ENCODE measurements at regions not wholly inside any gene's neighbourhood (a gene's known extent, or its start where the extent isn't known, plus 50 kb on each side); places are given as distances from the start of the nearest gene placed in this dataset.

DNA sequence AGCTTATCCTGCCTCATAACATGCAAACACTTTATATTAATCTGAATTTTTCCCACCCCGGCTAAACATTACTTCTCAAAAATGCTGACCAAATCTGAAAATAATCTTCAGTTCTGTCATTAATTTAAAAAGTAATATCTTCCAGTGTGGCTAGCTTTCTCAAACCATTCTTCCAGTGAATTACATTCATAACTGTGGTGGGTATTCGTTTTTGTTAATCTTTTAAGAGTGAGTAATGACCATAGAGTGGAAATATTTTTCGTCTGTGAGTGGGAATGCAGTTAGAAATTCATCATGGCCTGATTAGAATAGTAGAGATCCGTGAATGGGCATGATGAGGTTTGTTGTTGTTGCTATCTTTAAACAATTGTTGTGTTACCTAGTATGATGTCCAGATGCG lies 138.6 kb upstream of the SFRP2 start:
- Mint-ChIP-seq H3K4me3 (no peak overlapping the region), H3K4me1 (ENCODE audit: low read depth) (no peaks in the 10 kb centered on the region), H3K36me3 (ENCODE audit: low read depth) (no peaks in the 10 kb centered on the region), H3K27me3 (ENCODE audit: insufficient read depth) (peaks cover 8% of the 10 kb centered on the region), H3K9me3 (no peaks in the 10 kb centered on the region), H3K27ac (no peak overlapping the region)
- DNase-seq (ENCODE audit: low spot score), result no peak
- intact Hi-C loops (cut with micrococcal nuclease), result no loop called here

DNA sequence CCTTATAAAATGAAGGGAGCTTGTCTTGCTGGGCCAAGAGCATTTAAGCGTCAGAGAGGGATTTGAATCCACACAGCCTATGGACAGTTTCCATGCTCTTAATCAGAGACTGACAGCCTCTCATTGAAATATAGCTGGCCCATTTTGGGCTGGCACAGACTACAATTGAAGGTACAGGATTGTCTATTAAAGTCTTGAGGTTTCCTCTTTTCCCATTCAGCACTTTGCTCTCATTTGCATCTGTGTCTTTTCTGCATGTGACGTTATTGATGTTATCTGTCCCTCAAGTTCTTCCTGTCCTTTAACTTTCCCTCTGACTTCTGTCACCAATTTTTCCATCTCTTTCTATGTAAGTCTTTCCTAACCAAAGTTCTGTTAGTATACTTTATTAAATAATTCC lies 133.3 kb upstream of the SFRP2 start:
- Mint-ChIP-seq H3K4me1 (ENCODE audit: low read depth) (no peaks in the 10 kb centered on the region), H3K9me3 (no peaks in the 10 kb centered on the region), H3K4me3 (no peak overlapping the region), H3K27ac (no peak overlapping the region), H3K27me3 (ENCODE audit: insufficient read depth) (peaks cover 4% of the 10 kb centered on the region), H3K36me3 (ENCODE audit: low read depth) (no peaks in the 10 kb centered on the region)
- intact Hi-C loops (cut with micrococcal nuclease), result no loop called here
- DNase-seq (ENCODE audit: low spot score), result no peak

DNA sequence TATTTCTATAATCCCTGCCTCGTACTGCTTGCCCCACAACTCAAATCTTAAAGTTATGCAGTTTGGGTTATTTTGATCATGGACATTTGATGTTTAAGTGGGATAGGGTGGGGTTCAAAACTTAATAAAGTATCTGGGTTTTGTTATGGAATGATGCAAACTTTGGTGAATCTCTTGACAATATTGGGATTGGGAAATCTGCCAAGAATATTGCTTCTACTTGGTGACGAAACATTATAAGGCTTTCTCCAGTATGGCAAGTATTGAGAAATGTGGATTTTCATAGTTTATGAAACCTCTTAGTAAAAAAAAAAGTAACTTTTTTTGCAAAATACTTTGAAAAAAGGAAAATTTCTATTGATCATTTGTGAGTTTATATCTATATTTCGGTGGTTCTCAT lies 130.8 kb upstream of the SFRP2 start:
- no peak overlapping the region for H3K27ac Mint-ChIP-seq
- intact Hi-C loops (cut with micrococcal nuclease), result no loop called here

DNA sequence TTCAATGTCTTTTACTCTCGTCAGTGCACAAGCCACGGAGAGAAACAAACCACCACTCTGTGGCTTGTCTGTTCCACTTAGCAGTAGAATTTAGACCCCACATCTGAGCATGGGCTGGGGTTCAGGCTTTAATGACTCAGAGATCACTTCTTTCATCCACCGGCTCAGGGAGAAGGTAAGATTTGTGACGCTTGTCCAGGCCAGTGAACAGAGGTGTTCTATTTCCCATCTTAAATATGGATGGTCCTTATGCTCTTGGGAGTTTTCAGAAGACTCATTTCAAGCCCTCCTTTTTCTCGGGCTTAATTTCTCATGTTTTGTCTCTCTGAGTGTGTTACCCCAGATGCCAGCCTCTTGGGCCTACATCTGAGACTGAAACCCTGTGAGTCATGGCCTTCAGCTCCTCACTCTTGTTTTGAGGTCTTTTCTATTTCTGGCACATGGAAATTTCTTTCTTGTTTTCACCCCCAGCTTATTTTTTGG lies 127.4 kb upstream of the SFRP2 start:
- no peak for DNase-seq (ENCODE audit: low spot score)
- Mint-ChIP-seq H3K27ac (no peak overlapping the region), H3K27me3 (ENCODE audit: insufficient read depth) (peaks cover 14% of the 10 kb centered on the region), H3K4me1 (ENCODE audit: low read depth) (no peaks in the 10 kb centered on the region), H3K4me3 (no peak overlapping the region), H3K9me3 (no peaks in the 10 kb centered on the region), H3K36me3 (ENCODE audit: low read depth) (no peaks in the 10 kb centered on the region)
- intact Hi-C loops (cut with micrococcal nuclease), result loop anchor here (1.0 kb wide), 2 partner anchors 34 to 107 kb away; no protein-coding TSS in a partner anchor

More for the DNA sequence above, 130.8 kb upstream of the SFRP2 start:
- Mint-ChIP-seq H3K4me1 (ENCODE audit: low read depth) (no peaks in the 10 kb centered on the region), H3K27me3 (ENCODE audit: insufficient read depth) (peaks cover 6% of the 10 kb centered on the region), H3K4me3 (no peak overlapping the region), H3K9me3 (no peaks in the 10 kb centered on the region), H3K36me3 (ENCODE audit: low read depth) (no peaks in the 10 kb centered on the region)
- no peak for DNase-seq (ENCODE audit: low spot score)

DNA sequence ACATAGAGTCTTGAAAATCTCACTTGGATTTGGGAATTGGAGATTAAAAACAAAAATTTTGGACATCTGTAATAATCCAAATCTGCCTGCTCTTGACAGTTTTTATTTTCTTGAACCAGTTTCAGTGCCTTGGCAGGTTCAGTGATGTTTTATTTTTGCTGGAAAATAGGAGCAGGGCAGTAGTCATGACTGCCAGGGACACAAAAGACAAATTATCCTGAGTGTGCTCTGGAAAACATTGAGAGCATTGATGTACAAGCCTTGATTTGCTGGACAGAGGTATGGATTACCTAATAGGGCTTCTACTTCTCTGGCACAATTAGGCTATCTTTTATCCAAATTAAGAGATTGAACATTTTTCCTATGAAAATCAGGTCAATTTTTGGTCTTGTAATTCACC lies 123.4 kb upstream of the SFRP2 start:
- no peak overlapping the region for H3K27ac Mint-ChIP-seq

GRCh38 chr4:153909672-153910071 lies 120.8 kb upstream of the SFRP2 start:
- Mint-ChIP-seq H3K9me3 (no peaks in the 10 kb centered on the region), H3K4me3 (no peak overlapping the region), H3K27ac (no peak overlapping the region), H3K4me1 (ENCODE audit: low read depth) (no peaks in the 10 kb centered on the region), H3K36me3 (ENCODE audit: low read depth) (no peaks in the 10 kb centered on the region), H3K27me3 (ENCODE audit: insufficient read depth) (peaks cover 14% of the 10 kb centered on the region)
- intact Hi-C loops (cut with micrococcal nuclease), result no loop called here
- no peak for DNase-seq (ENCODE audit: low spot score)

More for the DNA sequence above, 123.4 kb upstream of the SFRP2 start:
- intact Hi-C loops (cut with micrococcal nuclease), result no loop called here
- no peak overlapping the region for H3K4me3 Mint-ChIP-seq
- H3K4me1 Mint-ChIP-seq (ENCODE audit: low read depth), result no peaks in the 10 kb centered on the region
- DNase-seq (ENCODE audit: low spot score), result no peak
- no peaks in the 10 kb centered on the region for H3K9me3 Mint-ChIP-seq
- H3K36me3 Mint-ChIP-seq (ENCODE audit: low read depth), result no peaks in the 10 kb centered on the region
- H3K27me3 Mint-ChIP-seq (ENCODE audit: insufficient read depth), result peaks cover 13% of the 10 kb centered on the region

DNA sequence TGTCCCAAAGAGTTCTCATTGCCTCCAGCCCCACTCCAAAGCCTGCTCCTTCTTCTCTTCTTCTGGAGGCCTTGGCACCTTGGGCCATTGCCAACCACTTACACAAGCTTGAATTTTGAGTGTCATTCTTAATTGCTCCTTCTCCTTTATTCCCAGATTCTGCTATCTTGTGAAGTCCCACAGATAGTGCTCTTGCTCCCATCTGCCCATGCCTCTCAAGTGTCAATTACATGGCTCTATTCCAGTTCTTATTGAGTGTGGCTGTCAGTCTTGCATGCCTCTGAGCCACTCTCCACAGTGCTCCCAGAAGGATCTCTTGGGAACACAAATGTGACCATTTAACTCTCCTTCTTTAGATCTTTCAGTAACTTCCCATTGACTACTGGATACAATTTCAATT lies 117.3 kb upstream of the SFRP2 start:
- intact Hi-C loops (cut with micrococcal nuclease), result no loop called here
- Mint-ChIP-seq H3K36me3 (ENCODE audit: low read depth) (no peaks in the 10 kb centered on the region), H3K4me3 (no peak overlapping the region), H3K27me3 (ENCODE audit: insufficient read depth) (peaks cover 5% of the 10 kb centered on the region), H3K27ac (no peak overlapping the region), H3K9me3 (no peaks in the 10 kb centered on the region), H3K4me1 (ENCODE audit: low read depth) (no peaks in the 10 kb centered on the region)
- no peak for DNase-seq (ENCODE audit: low spot score)

GRCh38 chr4:153905231-153905630 lies 116.3 kb upstream of the SFRP2 start:
- Mint-ChIP-seq H3K4me1 (ENCODE audit: low read depth) (no peaks in the 10 kb centered on the region), H3K27me3 (ENCODE audit: insufficient read depth) (peaks cover 3% of the 10 kb centered on the region), H3K36me3 (ENCODE audit: low read depth) (no peaks in the 10 kb centered on the region), H3K9me3 (no peaks in the 10 kb centered on the region), H3K27ac (no peak overlapping the region), H3K4me3 (no peak overlapping the region)
- intact Hi-C loops (cut with micrococcal nuclease), result no loop called here
- DNase-seq (ENCODE audit: low spot score), result no peak

- Mint-ChIP-seq H3K27me3 (ENCODE audit: insufficient read depth) (peaks cover 3% of the 10 kb centered on the region), H3K27ac (no peak overlapping the region), H3K9me3 (no peaks in the 10 kb centered on the region), H3K4me1 (ENCODE audit: low read depth) (no peaks in the 10 kb centered on the region), H3K36me3 (ENCODE audit: low read depth) (no peaks in the 10 kb centered on the region), H3K4me3 (no peak overlapping the region)
- intact Hi-C loops (cut with micrococcal nuclease), result no loop called here
- no peak for DNase-seq (ENCODE audit: low spot score)
These were observed 115.1 kb upstream of the SFRP2 start for GRCh38 chr4:153904011-153904410.

DNA sequence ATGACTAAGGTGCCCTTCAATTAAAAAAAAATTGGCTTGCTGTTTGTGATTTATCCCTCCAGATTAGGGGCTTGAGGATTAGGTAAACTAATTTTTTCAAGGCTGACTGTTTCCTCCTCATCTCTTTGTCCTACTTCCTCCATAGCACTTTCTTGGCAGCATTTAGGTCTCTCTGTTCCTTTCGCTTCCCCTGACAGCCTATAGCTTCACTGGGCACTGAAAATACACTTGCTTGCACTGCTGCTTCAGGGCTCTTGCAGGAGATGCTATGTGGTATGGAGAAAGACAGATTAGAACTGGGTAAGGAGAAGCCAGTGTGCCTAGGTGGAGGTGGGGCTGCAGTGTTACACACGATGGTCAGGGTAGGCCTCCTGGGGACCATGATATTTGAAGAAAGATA lies 112.3 kb upstream of the SFRP2 start:
- Mint-ChIP-seq H3K4me3 (no peak overlapping the region), H3K27me3 (ENCODE audit: insufficient read depth) (peaks cover 2% of the 10 kb centered on the region), H3K36me3 (ENCODE audit: low read depth) (no peaks in the 10 kb centered on the region), H3K9me3 (no peaks in the 10 kb centered on the region), H3K27ac (no peak overlapping the region), H3K4me1 (ENCODE audit: low read depth) (no peaks in the 10 kb centered on the region)
- intact Hi-C loops (cut with micrococcal nuclease), result no loop called here
- no peak for DNase-seq (ENCODE audit: low spot score)

DNA sequence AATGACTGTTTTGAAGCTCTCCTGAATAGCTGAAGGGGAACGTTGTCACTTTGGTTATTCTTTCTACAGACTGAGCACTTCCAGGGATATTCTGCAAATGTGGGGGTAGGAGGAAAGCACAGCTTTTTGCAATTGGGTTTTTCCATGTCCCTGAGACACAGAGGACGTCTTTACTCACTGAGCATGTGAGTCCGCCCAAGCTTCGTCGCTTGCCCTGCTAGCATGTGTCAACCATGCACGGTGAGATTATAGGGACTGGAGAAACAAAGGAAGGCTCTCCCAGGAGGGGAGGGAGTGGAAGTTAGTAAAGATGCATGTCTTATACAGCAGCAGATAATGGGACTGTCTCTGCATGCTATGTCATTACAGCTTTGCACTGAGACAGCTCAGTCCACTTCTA lies 111.5 kb upstream of the SFRP2 start:
- H3K4me3 Mint-ChIP-seq, result no peak overlapping the region
- no peak for DNase-seq (ENCODE audit: low spot score)
- intact Hi-C loops (cut with micrococcal nuclease), result no loop called here
- H3K36me3 Mint-ChIP-seq (ENCODE audit: low read depth), result no peaks in the 10 kb centered on the region
- no peaks in the 10 kb centered on the region for H3K4me1 Mint-ChIP-seq (ENCODE audit: low read depth)
- H3K9me3 Mint-ChIP-seq, result no peaks in the 10 kb centered on the region
- H3K27me3 Mint-ChIP-seq (ENCODE audit: insufficient read depth), result peaks cover 2% of the 10 kb centered on the region
- H3K27ac Mint-ChIP-seq, result no peak overlapping the region

GRCh38 chr4:153890761-153891160 lies 101.9 kb upstream of the SFRP2 start:
- no peak overlapping the region for H3K27ac Mint-ChIP-seq

DNA sequence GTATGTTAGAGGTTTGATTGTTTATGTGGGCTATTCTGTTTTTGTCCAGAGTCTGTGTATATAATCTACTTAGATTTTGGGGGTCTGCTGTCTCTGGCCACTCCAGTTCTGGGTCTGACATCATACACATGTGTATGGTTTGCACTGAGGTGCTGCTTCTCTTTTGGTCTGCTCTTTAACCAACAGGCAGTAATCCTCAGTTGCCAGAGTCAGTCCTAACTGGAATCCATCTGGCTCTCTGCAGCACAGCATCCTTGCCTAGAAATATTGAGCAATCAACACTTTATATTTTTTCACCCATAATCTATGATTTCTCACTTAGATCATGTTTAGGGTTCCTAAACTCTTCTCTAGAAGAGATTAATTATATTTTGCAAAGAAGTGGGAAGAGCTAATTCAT lies 98.3 kb upstream of the SFRP2 start:
- Mint-ChIP-seq H3K9me3 (no peaks in the 10 kb centered on the region), H3K4me3 (no peak overlapping the region), H3K4me1 (ENCODE audit: low read depth) (no peaks in the 10 kb centered on the region), H3K36me3 (ENCODE audit: low read depth) (no peaks in the 10 kb centered on the region), H3K27ac (no peak overlapping the region), H3K27me3 (ENCODE audit: insufficient read depth) (peaks cover 2% of the 10 kb centered on the region)
- DNase-seq (ENCODE audit: low spot score), result no peak
- intact Hi-C loops (cut with micrococcal nuclease), result no loop called here

More at GRCh38 chr4:153890761-153891160, 101.9 kb upstream of the SFRP2 start:
- Mint-ChIP-seq H3K4me3 (no peak overlapping the region), H3K27me3 (ENCODE audit: insufficient read depth) (no peaks in the 10 kb centered on the region), H3K9me3 (no peaks in the 10 kb centered on the region), H3K36me3 (ENCODE audit: low read depth) (no peaks in the 10 kb centered on the region), H3K4me1 (ENCODE audit: low read depth) (no peaks in the 10 kb centered on the region)
- intact Hi-C loops (cut with micrococcal nuclease), result no loop called here
- DNase-seq (ENCODE audit: low spot score), result no peak

GRCh38 chr4:153884325-153884724 lies 95.4 kb upstream of the SFRP2 start:
- H3K4me3 Mint-ChIP-seq, result no peak overlapping the region
- no peaks in the 10 kb centered on the region for H3K4me1 Mint-ChIP-seq (ENCODE audit: low read depth)
- no peak for DNase-seq (ENCODE audit: low spot score)
- H3K36me3 Mint-ChIP-seq (ENCODE audit: low read depth), result no peaks in the 10 kb centered on the region
- H3K27me3 Mint-ChIP-seq (ENCODE audit: insufficient read depth), result peaks cover 2% of the 10 kb centered on the region
- H3K9me3 Mint-ChIP-seq, result peaks cover 17% of the 10 kb centered on the region
- no peak overlapping the region for H3K27ac Mint-ChIP-seq
- intact Hi-C loops (cut with micrococcal nuclease), result no loop called here

Data from activated T-helper 1 cell treated with anti-CD3 and anti-CD28 coated beads, Interleukin-12 subunit alpha, Interleukin-12 subunit beta, Interleukin-2, Interleukin-4 antibody, amounts not matched to agents 30 ng/mL and 10 ng/mL and 1 ng/mL, durations not matched to agents 14 hours and 24 hours and 36 hours (primary cell).